ENCODE measurements at regions not wholly inside any gene's neighbourhood (a gene's known extent, or its start where the extent isn't known, plus 50 kb on each side); places are given as distances from the start of the nearest gene placed in this dataset.
A peak's percentile ranks its signal among the peaks of the same experiment; 100 is the strongest.

- Histone ChIP-seq H3K79me2 (ENCODE audit: control insufficient read depth, insufficient read depth, low read length) (no peaks in the 10 kb centered on the region), H3K27ac (ENCODE audit: low read length in 2 of 2) (no peak overlapping the region), H3K9ac (ENCODE audit: low read length) (no peak overlapping the region), H2AFZ (ENCODE audit: insufficient read depth, low read depth, low read length, poor library complexity, severe bottlenecking) (no peak overlapping the region), H3K4me1 (ENCODE audit: control insufficient read depth in 2 of 2, insufficient read depth in 2 of 2, low read length in 2 of 2) (peaks cover 13% of the 10 kb centered on the region in 2 donors), H3K4me3 (ENCODE audit: control extremely low read depth in 1 of 5, extremely low read depth in 1 of 5, insufficient read depth in 1 of 5, low read depth in 2 of 5, low read length in 4 of 5) (no peak overlapping the region), H3K27me3 (replicated peaks in 1 of 4; ENCODE audit: control extremely low read depth in 1 of 4, control insufficient read depth in 3 of 4, insufficient read depth in 4 of 4, low read length in 3 of 4) (no peaks in the 10 kb centered on the region), H3K9me3 (ENCODE audit: control extremely low read depth in 1 of 3, control insufficient read depth in 2 of 3, insufficient read depth in 1 of 3, low read length in 2 of 3) (no peaks in the 10 kb centered on the region), H3K4me2 (replicated peaks; ENCODE audit: low read depth, low read length, poor library complexity, severe bottlenecking) (no peak overlapping the region), H3K36me3 (replicated peaks in 1 of 2; ENCODE audit: control extremely low read depth in 1 of 2, control insufficient read depth in 1 of 2, extremely low read depth in 1 of 2, insufficient read depth in 2 of 2, low read length in 1 of 2) (no peaks in the 10 kb centered on the region), H4K20me1 (ENCODE audit: control insufficient read depth, insufficient read depth, low read length, poor library complexity, severe bottlenecking) (no peaks in the 10 kb centered on the region)
- intact Hi-C loops (cut with micrococcal nuclease), result no loop called here
- DNase-seq (no peak), ATAC-seq (ENCODE audit: low read depth) (no peak)
- 97% methylated on average over 8 of the region's 8 CpGs for WGBS (ENCODE audit: insufficient coverage)
- H3K4me1 Mint-ChIP-seq, result peaks cover 15% of the 10 kb centered on the region
- no peaks in the 10 kb centered on the region for H3K27me3 Mint-ChIP-seq
- H3K9me3 Mint-ChIP-seq (ENCODE audit: insufficient read depth), result no peaks in the 10 kb centered on the region
- H3K27ac Mint-ChIP-seq, result peak overlapping the region; percentile 23
- TF ChIP-seq EZH2 (IDR thresholded peaks at IDR 0.05; ENCODE audit: borderline replicate concordance, insufficient read depth, low read depth, low read length, poor library complexity, severe bottlenecking), result no peak
- TF ChIP-seq, protein P1, sequence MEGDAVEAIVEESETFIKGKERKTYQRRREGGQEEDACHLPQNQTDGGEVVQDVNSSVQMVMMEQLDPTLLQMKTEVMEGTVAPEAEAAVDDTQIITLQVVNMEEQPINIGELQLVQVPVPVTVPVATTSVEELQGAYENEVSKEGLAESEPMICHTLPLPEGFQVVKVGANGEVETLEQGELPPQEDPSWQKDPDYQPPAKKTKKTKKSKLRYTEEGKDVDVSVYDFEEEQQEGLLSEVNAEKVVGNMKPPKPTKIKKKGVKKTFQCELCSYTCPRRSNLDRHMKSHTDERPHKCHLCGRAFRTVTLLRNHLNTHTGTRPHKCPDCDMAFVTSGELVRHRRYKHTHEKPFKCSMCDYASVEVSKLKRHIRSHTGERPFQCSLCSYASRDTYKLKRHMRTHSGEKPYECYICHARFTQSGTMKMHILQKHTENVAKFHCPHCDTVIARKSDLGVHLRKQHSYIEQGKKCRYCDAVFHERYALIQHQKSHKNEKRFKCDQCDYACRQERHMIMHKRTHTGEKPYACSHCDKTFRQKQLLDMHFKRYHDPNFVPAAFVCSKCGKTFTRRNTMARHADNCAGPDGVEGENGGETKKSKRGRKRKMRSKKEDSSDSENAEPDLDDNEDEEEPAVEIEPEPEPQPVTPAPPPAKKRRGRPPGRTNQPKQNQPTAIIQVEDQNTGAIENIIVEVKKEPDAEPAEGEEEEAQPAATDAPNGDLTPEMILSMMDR (IDR thresholded peaks at IDR 0.05), result no peak
- ChIA-PET CTCF (interaction anchor here (1.5 kb wide), 1 partner anchor 19 kb away, joined by 3 read pairs; no protein-coding TSS in a partner anchor), POLR2A (no interaction called here)
- no peak overlapping the region for H3K4me3 Mint-ChIP-seq
Observed at GRCh38 chr18:8962192-8962779, 140.2 kb upstream of the NDUFV2 start.

DNA sequence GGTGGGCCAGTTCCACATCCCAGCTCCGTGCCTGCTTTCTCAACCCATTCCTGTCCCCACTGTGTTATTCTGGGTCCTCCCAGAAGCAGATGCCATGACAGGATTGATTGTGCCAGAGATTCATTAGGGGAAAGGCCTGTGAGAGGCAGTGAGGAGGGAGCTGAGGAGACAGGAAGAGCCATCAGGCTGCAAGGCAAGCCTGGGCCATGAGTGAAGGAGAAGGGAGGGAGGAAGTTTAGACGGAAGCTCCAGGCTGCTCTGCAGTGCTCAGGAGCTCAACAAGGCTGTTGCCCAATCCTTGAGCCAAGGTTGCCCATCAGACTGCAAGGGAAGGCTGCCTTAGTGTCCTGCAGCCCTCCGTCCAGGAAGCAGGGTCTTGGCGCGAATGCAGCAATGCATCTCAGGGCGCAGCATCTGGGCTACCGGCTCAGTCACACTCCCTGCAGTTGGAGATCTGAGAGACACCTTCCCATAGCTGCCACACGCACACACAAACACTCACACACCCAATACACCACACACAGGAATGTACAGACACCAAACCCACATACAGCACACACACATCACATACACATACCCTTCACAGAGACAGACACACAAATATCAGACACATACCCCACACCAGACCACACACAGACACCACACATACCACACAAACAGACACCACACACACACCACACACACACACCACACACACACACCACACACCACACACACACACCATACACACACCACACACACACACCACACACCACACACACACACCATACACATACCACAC is 139.5 kb upstream of the NDUFV2 start:
- intact Hi-C loops (cut with micrococcal nuclease), result no loop called here
- DNase-seq (no peak), ATAC-seq (ENCODE audit: low read depth) (no peak)
- POLR2A ChIA-PET, result no interaction called here
- H3K4me2 ChIP-seq (replicated peaks; ENCODE audit: low read depth, low read length, poor library complexity, severe bottlenecking), result no peak overlapping the region
- 95% methylated on average over 5 of the region's 8 CpGs for WGBS (ENCODE audit: insufficient coverage)
- no peak overlapping the region for H3K27ac Mint-ChIP-seq
- no peak overlapping the region for H3K4me3 ChIP-seq (ENCODE audit: control extremely low read depth in 1 of 5, extremely low read depth in 1 of 5, insufficient read depth in 1 of 5, low read depth in 2 of 5, low read length in 4 of 5)
- TF ChIP-seq, protein P1 (IDR thresholded peaks at IDR 0.05), result no peak
- TF ChIP-seq EZH2 (IDR thresholded peaks at IDR 0.05; ENCODE audit: borderline replicate concordance, insufficient read depth, low read depth, low read length, poor library complexity, severe bottlenecking), result no peak
- H3K4me3 Mint-ChIP-seq, result no peak overlapping the region
- H3K9ac ChIP-seq (ENCODE audit: low read length), result no peak overlapping the region
- no peaks in the 10 kb centered on the region for H3K36me3 ChIP-seq (replicated peaks in 1 of 2; ENCODE audit: control extremely low read depth in 1 of 2, control insufficient read depth in 1 of 2, extremely low read depth in 1 of 2, insufficient read depth in 2 of 2, low read length in 1 of 2)
- no peaks in the 10 kb centered on the region for H4K20me1 ChIP-seq (ENCODE audit: control insufficient read depth, insufficient read depth, low read length, poor library complexity, severe bottlenecking)
- no peak overlapping the region for H3K27ac ChIP-seq (ENCODE audit: low read length in 2 of 2)
- peaks cover 20 to 21% of the 10 kb centered on the region in 2 donors for H3K4me1 ChIP-seq (ENCODE audit: control insufficient read depth in 2 of 2, insufficient read depth in 2 of 2, low read length in 2 of 2)
- no peaks in the 10 kb centered on the region for H3K27me3 Mint-ChIP-seq
- H3K79me2 ChIP-seq (ENCODE audit: control insufficient read depth, insufficient read depth, low read length), result no peaks in the 10 kb centered on the region
- H3K4me1 Mint-ChIP-seq, result peaks cover 22% of the 10 kb centered on the region
- CTCF ChIA-PET, result interaction anchor here (1.5 kb wide), 1 partner anchor 19 kb away, joined by 3 read pairs; no protein-coding TSS in a partner anchor
- no peaks in the 10 kb centered on the region for H3K27me3 ChIP-seq (replicated peaks in 1 of 4; ENCODE audit: control extremely low read depth in 1 of 4, control insufficient read depth in 3 of 4, insufficient read depth in 4 of 4, low read length in 3 of 4)
- H3K9me3 ChIP-seq (ENCODE audit: control extremely low read depth in 1 of 3, control insufficient read depth in 2 of 3, insufficient read depth in 1 of 3, low read length in 2 of 3), result no peaks in the 10 kb centered on the region
- H2AFZ ChIP-seq (ENCODE audit: insufficient read depth, low read depth, low read length, poor library complexity, severe bottlenecking), result no peak overlapping the region
- H3K9me3 Mint-ChIP-seq (ENCODE audit: insufficient read depth), result no peaks in the 10 kb centered on the region
